GM12878 (cell line): ENCODE measurements at regions not wholly inside any gene's neighbourhood (a gene's known extent, or its start where the extent isn't known, plus 50 kb on each side); places are given as distances from the start of the nearest gene placed in this dataset.

ENCODE experiments used
- CTCF ChIP-seq, 3 experiments: IDR thresholded peaks in 2 of 3; conservative IDR thresholded peaks in 1 of 3; 2 replicates each; pipeline ENCODE4 v1.5.1; 2011; ENCODE audit warnings: low read depth in 3 of 3, low read length in 3 of 3, mild to moderate bottlenecking in 3 of 3, control low read depth in 2 of 3, moderate library complexity in 2 of 3, inconsistent platforms in 1 of 3, mixed read lengths in 1 of 3; ENCODE audit not compliant: control insufficient read depth in 2 of 3, insufficient read depth in 1 of 3; ENCODE audit errors: extremely low read depth in 1 of 3
- EZH2 ChIP-seq: IDR thresholded peaks from 2 replicates; pipeline ENCODE4 v1.6.1; 2012; ENCODE audit warnings: low read depth, mild to moderate bottlenecking, control low read depth, inconsistent platforms, low read length, borderline replicate concordance; ENCODE audit not compliant: control insufficient read depth
- FOXK2 ChIP-seq: fragments of 450-650 bp; IDR thresholded peaks from 2 replicates; pipeline ENCODE4 v1.6.1; 2017; ENCODE audit warnings: mild to moderate bottlenecking, moderate library complexity
- NR2C2 ChIP-seq: IDR thresholded peaks from 2 replicates; pipeline ENCODE4 v1.6.1; 2011; ENCODE audit warnings: borderline replicate concordance, low read depth; ENCODE audit not compliant: control insufficient read depth, insufficient read length
- NRF1 ChIP-seq: conservative IDR thresholded peaks from 2 replicates; pipeline ENCODE4 v1.6.1; 2011; ENCODE audit warnings: mild to moderate bottlenecking, low read depth, low read length, improper control_type of control experiment
- POLR2A ChIP-seq: IDR thresholded peaks from 2 replicates; pipeline ENCODE4 v1.6.1; 2011; ENCODE audit warnings: low read depth, mild to moderate bottlenecking, low read length
- TF ChIP-seq, protein P1 (sequence below): IDR thresholded peaks from 2 replicates; pipeline ENCODE4 v1.6.1; 2012; ENCODE audit warnings: low read depth, low read length, improper control_type of control experiment

DNA sequence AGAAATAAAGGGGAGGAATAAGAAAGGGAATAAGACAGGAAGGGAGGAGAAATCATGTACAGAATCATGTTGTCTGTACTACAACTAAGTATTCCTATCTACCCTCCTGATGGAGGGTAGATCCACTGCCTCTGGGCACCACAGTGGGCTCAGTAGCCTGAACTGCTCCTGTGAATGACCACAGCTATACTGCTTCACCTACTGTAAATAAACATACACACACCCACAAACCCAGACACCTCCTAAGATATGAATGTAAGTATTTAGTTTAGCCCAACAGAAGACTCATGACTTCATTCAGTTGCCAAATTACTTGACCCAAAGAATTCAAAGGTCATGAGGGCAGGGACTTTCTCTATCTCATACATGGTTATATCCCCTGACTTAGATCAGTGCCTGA, 177.3 kb upstream of the C11orf58 start:
- no peak for TF ChIP-seq EZH2
- TF ChIP-seq POLR2A, result no peak
- no peak for TF ChIP-seq FOXK2
- no peak for TF ChIP-seq CTCF (IDR thresholded peaks at IDR 0.05 in 2 of 3, conservative IDR thresholded peaks at IDR 0.05 in 1 of 3; ENCODE audit: control insufficient read depth in 2 of 3, extremely low read depth in 1 of 3, insufficient read depth in 1 of 3, low read depth in 3 of 3, low read length in 3 of 3)
- TF ChIP-seq NR2C2, result no peak
- no peak for TF ChIP-seq NRF1
- TF ChIP-seq, protein P1, sequence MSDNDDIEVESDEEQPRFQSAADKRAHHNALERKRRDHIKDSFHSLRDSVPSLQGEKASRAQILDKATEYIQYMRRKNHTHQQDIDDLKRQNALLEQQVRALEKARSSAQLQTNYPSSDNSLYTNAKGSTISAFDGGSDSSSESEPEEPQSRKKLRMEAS, result no peak
